DOHH2 (cell line): ENCODE measurements at regions not wholly inside any gene's neighbourhood (a gene's known extent, or its start where the extent isn't known, plus 50 kb on each side); places are given as distances from the start of the nearest gene placed in this dataset.

Experiments
- EZH2phosphoT487 ChIP-seq: fragments of 200-600 bp; sonication (generic); IDR thresholded peaks from 2 replicates; pipeline ENCODE4 v1.6.1; 2017; ENCODE audit warnings: borderline replicate concordance, mild to moderate bottlenecking, antibody characterized with exemption, low read length, moderate library complexity, mixed read lengths
- TF ChIP-seq, protein P1 (sequence below): fragments of 200-600 bp; sonication (generic); IDR thresholded peaks from one replicate; pipeline ENCODE4 v1.5.1; 2014; ENCODE audit warnings: antibody characterized with exemption, mild to moderate bottlenecking, low read depth, low read length; ENCODE audit not compliant: poor library complexity, severe bottlenecking

DNA sequence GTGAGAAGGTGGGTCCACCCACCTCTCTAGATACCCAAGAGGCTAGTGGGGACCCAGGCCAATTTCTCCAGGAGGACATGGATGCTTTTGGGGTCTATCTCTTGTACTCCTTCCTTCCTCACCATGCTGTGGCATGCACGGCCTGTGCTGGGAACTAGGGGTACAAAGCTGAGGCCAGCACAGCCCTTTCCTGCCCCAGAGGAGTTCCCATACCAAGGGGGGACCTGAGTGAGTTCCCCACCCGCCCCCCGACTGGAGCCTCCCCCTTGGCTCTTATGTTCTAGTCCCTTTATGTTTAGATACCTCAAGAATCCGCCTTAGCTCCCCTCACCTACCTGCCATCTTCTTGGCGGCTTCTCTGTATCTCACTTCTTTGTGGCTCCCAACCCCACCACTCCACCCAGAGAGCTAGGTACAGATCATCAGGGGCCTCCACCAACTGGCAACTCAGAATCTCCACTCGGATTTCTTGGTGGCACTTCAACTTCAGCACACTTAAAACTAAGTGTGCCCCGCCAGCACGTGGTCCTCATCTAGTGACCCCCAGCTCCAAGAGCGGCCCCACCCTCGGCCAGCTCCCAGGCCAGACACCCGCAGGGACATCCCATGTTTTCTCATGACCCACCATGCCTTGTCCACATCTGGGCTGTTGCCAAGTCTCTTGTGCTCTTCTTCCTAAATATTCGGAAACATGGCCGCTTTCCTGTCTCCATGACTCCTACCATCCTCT lies 115.2 kb upstream of the RTL1 start:
- TF ChIP-seq, protein P1, sequence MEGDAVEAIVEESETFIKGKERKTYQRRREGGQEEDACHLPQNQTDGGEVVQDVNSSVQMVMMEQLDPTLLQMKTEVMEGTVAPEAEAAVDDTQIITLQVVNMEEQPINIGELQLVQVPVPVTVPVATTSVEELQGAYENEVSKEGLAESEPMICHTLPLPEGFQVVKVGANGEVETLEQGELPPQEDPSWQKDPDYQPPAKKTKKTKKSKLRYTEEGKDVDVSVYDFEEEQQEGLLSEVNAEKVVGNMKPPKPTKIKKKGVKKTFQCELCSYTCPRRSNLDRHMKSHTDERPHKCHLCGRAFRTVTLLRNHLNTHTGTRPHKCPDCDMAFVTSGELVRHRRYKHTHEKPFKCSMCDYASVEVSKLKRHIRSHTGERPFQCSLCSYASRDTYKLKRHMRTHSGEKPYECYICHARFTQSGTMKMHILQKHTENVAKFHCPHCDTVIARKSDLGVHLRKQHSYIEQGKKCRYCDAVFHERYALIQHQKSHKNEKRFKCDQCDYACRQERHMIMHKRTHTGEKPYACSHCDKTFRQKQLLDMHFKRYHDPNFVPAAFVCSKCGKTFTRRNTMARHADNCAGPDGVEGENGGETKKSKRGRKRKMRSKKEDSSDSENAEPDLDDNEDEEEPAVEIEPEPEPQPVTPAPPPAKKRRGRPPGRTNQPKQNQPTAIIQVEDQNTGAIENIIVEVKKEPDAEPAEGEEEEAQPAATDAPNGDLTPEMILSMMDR = no peak
- no peak for TF ChIP-seq EZH2phosphoT487
